ENCODE measurements at regions not wholly inside any gene's neighbourhood (a gene's known extent, or its start where the extent isn't known, plus 50 kb on each side); places are given as distances from the start of the nearest gene placed in this dataset.
"Not testable (repeated sequence)": the region's sequence is repeated elsewhere in the genome, so short reads cannot be mapped to it uniquely, and the experiment has no call there.

- no peak for DNase-seq
Observed at GRCh38 chr17:37859451-37859850, 64.8 kb upstream of the TBC1D3K start.

GRCh38 chr17:37858391-37858790 lies 65.8 kb upstream of the TBC1D3K start:
- DNase-seq, result not testable (repeated sequence)

- DNase-seq, result no peak
Observed at GRCh38 chr17:37856245-37856644, 68.0 kb upstream of the TBC1D3K start.

GRCh38 chr17:37849617-37849972 lies 74.6 kb upstream of the TBC1D3K start:
- no peak for DNase-seq

GRCh38 chr17:37848690-37849616 lies 75.3 kb upstream of the TBC1D3K start:
- peak; percentile 17 for DNase-seq

GRCh38 chr17:37847811-37848331 lies 76.3 kb upstream of the TBC1D3K start:
- no peak for DNase-seq

GRCh38 chr17:37847102-37847501 lies 77.1 kb upstream of the TBC1D3K start:
- DNase-seq, result no peak

GRCh38 chr17:37844977-37845293 lies 79.3 kb upstream of the TBC1D3K start:
- no peak for DNase-seq

GRCh38 chr17:37844158-37844976 lies 79.8 kb upstream of the TBC1D3K start:
- peak; percentile 36 for DNase-seq

GRCh38 chr17:37842401-37842800 lies 81.8 kb upstream of the TBC1D3K start:
- no peak for DNase-seq

GRCh38 chr17:37841232-37841631 lies 83.0 kb upstream of the TBC1D3K start:
- DNase-seq, result no peak

GRCh38 chr17:37840576-37840975 lies 83.6 kb upstream of the TBC1D3K start:
- no peak for DNase-seq

- DNase-seq, result no peak
Observed at GRCh38 chr17:37839196-37839978, 84.8 kb upstream of the TBC1D3K start.

GRCh38 chr17:37838276-37838675 lies 85.9 kb upstream of the TBC1D3K start:
- DNase-seq, result no peak

- DNase-seq, result no peak
Observed at GRCh38 chr17:37836593-37836992, 87.6 kb upstream of the TBC1D3K start.

- no peak for DNase-seq
Observed at GRCh38 chr17:37834168-37834567, 89.3 kb upstream of the HNF1B start.

GRCh38 chr17:37833237-37833859 lies 88.5 kb upstream of the HNF1B start:
- DNase-seq, result no peak

- no peak for DNase-seq
Observed at GRCh38 chr17:37831986-37832385, 87.1 kb upstream of the HNF1B start.

- DNase-seq, result no peak
Observed at GRCh38 chr17:37831492-37831891, 86.6 kb upstream of the HNF1B start.

GRCh38 chr17:37830151-37830993 lies 85.5 kb upstream of the HNF1B start:
- DNase-seq, result no peak

- no peak for DNase-seq
Observed at GRCh38 chr17:37829592-37830123, 84.8 kb upstream of the HNF1B start.
